Effector CD8-positive, alpha-beta T cell (primary cell): ENCODE measurements at regions not wholly inside any gene's neighbourhood (a gene's known extent, or its start where the extent isn't known, plus 50 kb on each side); places are given as distances from the start of the nearest gene placed in this dataset.
"Not testable (repeated sequence)": the region's sequence is repeated elsewhere in the genome, so short reads cannot be mapped to it uniquely, and the experiment has no call there.

Experiments used
- DNase-seq: peaks from one replicate; lab custom pipeline; 2025; lab: John Stamatoyannopoulos, UW

- no peak for DNase-seq
Observed at GRCh38 chr5:156199045-156199444, 127.9 kb upstream of the SGCD start.

GRCh38 chr5:156200938-156201787, 125.8 kb upstream of the SGCD start:
- DNase-seq: no peak

- DNase-seq: no peak
Observed at GRCh38 chr5:156201788-156202403, 125.1 kb upstream of the SGCD start.

GRCh38 chr5:156208271-156208670, 118.7 kb upstream of the SGCD start:
- no peak for DNase-seq

GRCh38 chr5:156218367-156219158, 108.4 kb upstream of the SGCD start:
- no peak for DNase-seq

- DNase-seq: no peak
Observed at GRCh38 chr5:156219483-156220005, 107.4 kb upstream of the SGCD start.

- no peak for DNase-seq
Observed at GRCh38 chr5:156221816-156222215, 105.1 kb upstream of the SGCD start.

GRCh38 chr5:156223547-156223946, 103.4 kb upstream of the SGCD start:
- DNase-seq: no peak

GRCh38 chr5:156226485-156226884, 100.5 kb upstream of the SGCD start:
- not testable (repeated sequence) for DNase-seq

GRCh38 chr5:156230887-156231286, 96.1 kb upstream of the SGCD start:
- no peak for DNase-seq

- DNase-seq: no peak
Observed at GRCh38 chr5:156232251-156232869, 94.6 kb upstream of the SGCD start.

- no peak for DNase-seq
Observed at GRCh38 chr5:156237361-156237760, 89.6 kb upstream of the SGCD start.

- DNase-seq: no peak
Observed at GRCh38 chr5:156239800-156240199, 87.2 kb upstream of the SGCD start.

GRCh38 chr5:156240414-156240813, 86.5 kb upstream of the SGCD start:
- DNase-seq: no peak

GRCh38 chr5:156241266-156241665, 85.7 kb upstream of the SGCD start:
- DNase-seq: no peak

- DNase-seq: no peak
Observed at GRCh38 chr5:156245895-156246294, 81.1 kb upstream of the SGCD start.

- DNase-seq: no peak
Observed at GRCh38 chr5:156251076-156251475, 75.9 kb upstream of the SGCD start.

GRCh38 chr5:156253130-156253529, 73.8 kb upstream of the SGCD start:
- DNase-seq: no peak

GRCh38 chr5:156254196-156254595, 72.8 kb upstream of the SGCD start:
- DNase-seq: no peak

GRCh38 chr5:156256642-156257041, 70.3 kb upstream of the SGCD start:
- DNase-seq: no peak

- DNase-seq: no peak
Observed at GRCh38 chr5:156258934-156259333, 68.0 kb upstream of the SGCD start.

GRCh38 chr5:156259618-156260017, 67.3 kb upstream of the SGCD start:
- no peak for DNase-seq
